Heart left ventricle (tissue), 13 donors: ENCODE measurements at regions not wholly inside any gene's neighbourhood (a gene's known extent, or its start where the extent isn't known, plus 50 kb on each side); places are given as distances from the start of the nearest gene placed in this dataset.
"Not testable (repeated sequence)": the region's sequence is repeated elsewhere in the genome, so short reads cannot be mapped to it uniquely, and the experiment has no call there.

Experiments used
- POLR2A ChIP-seq, 2 donors: fragments of 450-650 bp; IDR thresholded peaks; one replicate each; pipeline ENCODE4 v1.6.1; 2017; ENCODE audit warnings: antibody characterized with exemption in 2 of 2, mild to moderate bottlenecking in 2 of 2, moderate library complexity in 2 of 2
- TF ChIP-seq, protein P1 (sequence below), 12 donors: fragments of 200-600 bp; sonication (generic) in 4 of 12; IDR thresholded peaks; one replicate each; pipeline versions ENCODE4 v1.5.0 to v1.8.0; 2018 to 2022; ENCODE audit warnings: antibody characterized with exemption in 12 of 12, mild to moderate bottlenecking in 5 of 12
- donor health status: ischemic (EF 13 %, LVEDD 7.1; RV severe dilation, severe dysfunction).
- donor health status: DM: no; HTN: yes; CAD: no.
- donor health status: DM: no; HTN: no; CAD: no.
- donor health status: ischemic (EF 25% LVEDD 6.9; RV normal size, moderate dysfunction).
- donor health status: ischemic (EF 25% LVEDD 5.7; RV mildly dilated, moderate dysfunction).
- donor health status: ischemic (EF 35%, LVEDD 5.7; RV mildly dilated, moderate dysfunction).
- donor health status: nonischemic (EF 11% LVEDD 7.7; RV severe dilation, severe dysfunction).
- donor health status: DM: yes; HTN: yes; CAD: no.
- donor health status: PGD.
- donor health status: ischemic (EF 29% LVEDD 5.4; RV normal size, mild dysfunction).
- donor health status: nonischemic (EF 23%, LVEDD 6.1; RV moderate dilation, normal function).

DNA sequence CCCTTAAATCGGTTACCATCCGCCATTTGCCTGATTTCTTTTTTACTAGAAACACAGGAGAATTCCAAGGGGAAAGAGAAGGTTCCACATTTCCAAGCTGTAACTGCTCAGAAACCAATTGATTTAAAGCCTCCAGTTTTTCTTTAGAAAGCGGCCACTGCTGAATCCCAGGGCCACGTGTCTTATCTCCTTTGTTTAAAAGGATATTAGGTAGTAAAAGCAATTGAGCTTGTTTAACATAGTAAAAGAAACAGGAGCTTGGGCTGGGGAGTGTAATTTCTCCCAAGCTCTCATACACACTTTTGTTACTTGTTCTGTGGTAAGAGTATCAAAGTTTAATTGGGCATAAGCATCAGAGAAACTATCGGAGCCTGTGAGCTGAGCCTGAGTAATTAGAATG lies 180.0 kb downstream of the OTOP1 start:
- TF ChIP-seq, protein P1, sequence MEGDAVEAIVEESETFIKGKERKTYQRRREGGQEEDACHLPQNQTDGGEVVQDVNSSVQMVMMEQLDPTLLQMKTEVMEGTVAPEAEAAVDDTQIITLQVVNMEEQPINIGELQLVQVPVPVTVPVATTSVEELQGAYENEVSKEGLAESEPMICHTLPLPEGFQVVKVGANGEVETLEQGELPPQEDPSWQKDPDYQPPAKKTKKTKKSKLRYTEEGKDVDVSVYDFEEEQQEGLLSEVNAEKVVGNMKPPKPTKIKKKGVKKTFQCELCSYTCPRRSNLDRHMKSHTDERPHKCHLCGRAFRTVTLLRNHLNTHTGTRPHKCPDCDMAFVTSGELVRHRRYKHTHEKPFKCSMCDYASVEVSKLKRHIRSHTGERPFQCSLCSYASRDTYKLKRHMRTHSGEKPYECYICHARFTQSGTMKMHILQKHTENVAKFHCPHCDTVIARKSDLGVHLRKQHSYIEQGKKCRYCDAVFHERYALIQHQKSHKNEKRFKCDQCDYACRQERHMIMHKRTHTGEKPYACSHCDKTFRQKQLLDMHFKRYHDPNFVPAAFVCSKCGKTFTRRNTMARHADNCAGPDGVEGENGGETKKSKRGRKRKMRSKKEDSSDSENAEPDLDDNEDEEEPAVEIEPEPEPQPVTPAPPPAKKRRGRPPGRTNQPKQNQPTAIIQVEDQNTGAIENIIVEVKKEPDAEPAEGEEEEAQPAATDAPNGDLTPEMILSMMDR (IDR thresholded peaks at IDR 0.05): not testable (repeated sequence)
- not testable (repeated sequence) for TF ChIP-seq POLR2A (IDR thresholded peaks at IDR 0.05)
